ENCODE measurements at regions not wholly inside any gene's neighbourhood (a gene's known extent, or its start where the extent isn't known, plus 50 kb on each side); places are given as distances from the start of the nearest gene placed in this dataset.

- no peak for DNase-seq (ENCODE audit: extremely low read depth, low read depth)
- TF ChIP-seq, protein P1, sequence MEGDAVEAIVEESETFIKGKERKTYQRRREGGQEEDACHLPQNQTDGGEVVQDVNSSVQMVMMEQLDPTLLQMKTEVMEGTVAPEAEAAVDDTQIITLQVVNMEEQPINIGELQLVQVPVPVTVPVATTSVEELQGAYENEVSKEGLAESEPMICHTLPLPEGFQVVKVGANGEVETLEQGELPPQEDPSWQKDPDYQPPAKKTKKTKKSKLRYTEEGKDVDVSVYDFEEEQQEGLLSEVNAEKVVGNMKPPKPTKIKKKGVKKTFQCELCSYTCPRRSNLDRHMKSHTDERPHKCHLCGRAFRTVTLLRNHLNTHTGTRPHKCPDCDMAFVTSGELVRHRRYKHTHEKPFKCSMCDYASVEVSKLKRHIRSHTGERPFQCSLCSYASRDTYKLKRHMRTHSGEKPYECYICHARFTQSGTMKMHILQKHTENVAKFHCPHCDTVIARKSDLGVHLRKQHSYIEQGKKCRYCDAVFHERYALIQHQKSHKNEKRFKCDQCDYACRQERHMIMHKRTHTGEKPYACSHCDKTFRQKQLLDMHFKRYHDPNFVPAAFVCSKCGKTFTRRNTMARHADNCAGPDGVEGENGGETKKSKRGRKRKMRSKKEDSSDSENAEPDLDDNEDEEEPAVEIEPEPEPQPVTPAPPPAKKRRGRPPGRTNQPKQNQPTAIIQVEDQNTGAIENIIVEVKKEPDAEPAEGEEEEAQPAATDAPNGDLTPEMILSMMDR (IDR thresholded peaks at IDR 0.05; ENCODE audit: low read depth, low read length), result no peak
These were observed 1426.2 kb upstream of the WWC1 start for GRCh38 chr5:166865206-166865605.

- DNase-seq (ENCODE audit: extremely low read depth, low read depth), result no peak
- TF ChIP-seq, protein P1 (IDR thresholded peaks at IDR 0.05; ENCODE audit: low read depth, low read length), result no peak
These were observed 1411.0 kb upstream of the WWC1 start for GRCh38 chr5:166880456-166880855.

DNA sequence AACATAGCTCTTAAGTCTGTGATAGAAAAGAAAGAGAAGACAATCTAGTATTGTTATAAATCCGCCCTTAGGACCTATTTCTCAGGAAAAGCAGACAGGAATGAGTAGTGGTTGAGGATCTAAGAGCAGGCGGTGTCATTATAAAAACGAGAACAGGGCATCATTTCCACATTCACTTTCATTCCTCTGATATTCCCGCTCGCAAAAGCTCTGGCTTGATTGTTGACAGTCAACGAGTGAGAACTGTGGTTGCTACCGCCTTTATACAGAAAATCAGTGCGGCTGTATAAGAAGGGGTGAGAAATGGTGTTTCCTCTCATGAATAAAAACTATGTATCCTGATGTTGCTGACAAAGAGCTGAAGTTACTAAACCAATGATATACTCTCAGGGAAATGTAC is 1409.6 kb upstream of the WWC1 start:
- TF ChIP-seq, protein P1 (IDR thresholded peaks at IDR 0.05; ENCODE audit: low read depth, low read length), result no peak

DNA sequence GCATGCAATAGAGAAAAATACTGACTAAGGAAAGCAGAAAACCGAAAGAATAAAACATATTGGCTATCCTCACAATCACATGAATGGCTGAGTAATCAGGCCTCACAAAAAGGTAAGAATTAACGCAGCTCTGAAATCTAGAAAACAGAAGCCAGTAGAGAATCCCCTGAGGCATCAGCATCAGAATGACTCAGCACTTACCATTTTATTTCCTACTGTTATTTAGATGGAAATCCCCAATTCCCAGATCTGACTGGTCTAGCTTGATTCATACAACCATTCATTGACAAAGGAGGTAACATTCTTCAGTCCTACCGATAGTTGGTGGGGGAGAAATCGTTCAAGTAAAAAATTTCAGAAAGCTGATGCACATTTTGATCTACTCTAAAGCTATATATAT is 1408.4 kb upstream of the WWC1 start:
- DNase-seq (ENCODE audit: extremely low read depth, low read depth), result no peak
- TF ChIP-seq, protein P1 (IDR thresholded peaks at IDR 0.05; ENCODE audit: low read depth, low read length), result no peak

More for the DNA sequence above, 1409.6 kb upstream of the WWC1 start:
- DNase-seq (ENCODE audit: extremely low read depth, low read depth), result no peak

- TF ChIP-seq, protein P1 (IDR thresholded peaks at IDR 0.05; ENCODE audit: low read depth, low read length), result no peak
- no peak for DNase-seq (ENCODE audit: extremely low read depth, low read depth)
These were observed 1393.3 kb upstream of the WWC1 start for GRCh38 chr5:166898166-166898565.

- no peak for DNase-seq (ENCODE audit: extremely low read depth, low read depth)
- TF ChIP-seq, protein P1 (IDR thresholded peaks at IDR 0.05; ENCODE audit: low read depth, low read length), result no peak
These were observed 1392.1 kb upstream of the WWC1 start for GRCh38 chr5:166899343-166899742.

- TF ChIP-seq, protein P1 (IDR thresholded peaks at IDR 0.05; ENCODE audit: low read depth, low read length), result no peak
- DNase-seq (ENCODE audit: extremely low read depth, low read depth), result no peak
These were observed 1386.9 kb upstream of the WWC1 start for GRCh38 chr5:166904571-166904970.
